Activated CD4-positive, alpha-beta memory T cell treated with anti-CD3 and anti-CD28 coated beads for 36 hours (primary cell): ENCODE measurements at regions not wholly inside any gene's neighbourhood (a gene's known extent, or its start where the extent isn't known, plus 50 kb on each side); places are given as distances from the start of the nearest gene placed in this dataset.
"Not testable (repeated sequence)": the region's sequence is repeated elsewhere in the genome, so short reads cannot be mapped to it uniquely, and the experiment has no call there.

Source experiments
- CTCF ChIA-PET: fragments of 350-600 bp; sonication (Branson Sonifier 250); formaldehyde crosslinking; loops from one replicate; lab custom pipeline; 2021; ENCODE audit warnings: antibody characterized with exemption, inconsistent platforms; lab: Charles Lee
- POLR2A ChIA-PET: fragments of 350-600 bp; sonication (Branson Sonifier 250); formaldehyde crosslinking; loops from one replicate; lab custom pipeline; 2021; ENCODE audit warnings: antibody characterized with exemption; lab: Charles Lee
- DNase-seq: peaks from one replicate; pipeline ENCODE4 v3.0.0-alpha.2; 2020
- H3K27ac Mint-ChIP-seq: one replicate; pipeline ENCODE4 v1.8.0; 2021; ENCODE audit warnings: mixed read lengths
- H3K27me3 Mint-ChIP-seq: one replicate; pipeline ENCODE4 v1.8.0; 2021; ENCODE audit warnings: mixed read lengths
- H3K36me3 Mint-ChIP-seq: one replicate; pipeline ENCODE4 v1.8.0; 2021; ENCODE audit warnings: mixed read lengths
- H3K4me1 Mint-ChIP-seq: one replicate; pipeline ENCODE4 v1.8.0; 2021; ENCODE audit warnings: low read depth, mixed read lengths
- H3K4me3 Mint-ChIP-seq: one replicate; pipeline ENCODE4 v1.8.0; 2021; ENCODE audit warnings: mild to moderate bottlenecking, mixed read lengths
- H3K9me3 Mint-ChIP-seq: one replicate; pipeline ENCODE4 v1.8.0; 2021; ENCODE audit warnings: mixed read lengths
- intact Hi-C: fragments of 100-400 bp; cut with micrococcal nuclease; formaldehyde crosslinking; loops from one replicate; pipeline ENCODE4 v1.15.1; 2023

- POLR2A ChIA-PET: no interaction called here
- Mint-ChIP-seq H3K27me3 (no peaks in the 10 kb centered on the region), H3K36me3 (peaks cover 7% of the 10 kb centered on the region), H3K27ac (no peak overlapping the region), H3K9me3 (no peaks in the 10 kb centered on the region), H3K4me3 (no peak overlapping the region), H3K4me1 (no peaks in the 10 kb centered on the region)
- intact Hi-C loops: no loop called here
- CTCF ChIA-PET: no interaction called here
- no peak for DNase-seq
Observed at GRCh38 chr16:27627136-27627535, 77.2 kb downstream of the KATNIP start.

GRCh38 chr16:27628241-27628942 lies 78.4 kb downstream of the KATNIP start:
- POLR2A ChIA-PET: no interaction called here
- Mint-ChIP-seq H3K36me3 (peaks cover 8% of the 10 kb centered on the region), H3K27ac (no peak overlapping the region), H3K4me3 (no peak overlapping the region), H3K27me3 (no peaks in the 10 kb centered on the region), H3K4me1 (no peaks in the 10 kb centered on the region), H3K9me3 (no peaks in the 10 kb centered on the region)
- CTCF ChIA-PET: interaction anchor here (1.5 kb wide), 1 partner anchor 12 kb away, joined by 7 read pairs; no protein-coding TSS in a partner anchor
- DNase-seq: no peak
- intact Hi-C loops: no loop called here

- H3K9me3 Mint-ChIP-seq, H3K27me3 Mint-ChIP-seq, H3K4me3 Mint-ChIP-seq, intact Hi-C loops, POLR2A ChIA-PET, H3K27ac Mint-ChIP-seq, H3K4me1 Mint-ChIP-seq, H3K36me3 Mint-ChIP-seq, DNase-seq: not testable (repeated sequence)
- CTCF ChIA-PET: interaction anchor here (1.5 kb wide), 1 partner anchor 11 kb away, joined by 7 read pairs; no protein-coding TSS in a partner anchor
Observed at GRCh38 chr16:27628943-27629462, 79.1 kb downstream of the KATNIP start.

GRCh38 chr16:27632216-27632615 lies 82.3 kb downstream of the KATNIP start:
- Mint-ChIP-seq H3K4me3 (no peak overlapping the region), H3K9me3 (no peaks in the 10 kb centered on the region), H3K36me3 (peaks cover 11% of the 10 kb centered on the region), H3K4me1 (no peaks in the 10 kb centered on the region), H3K27me3 (no peaks in the 10 kb centered on the region), H3K27ac (no peak overlapping the region)
- POLR2A ChIA-PET: no interaction called here
- intact Hi-C loops: no loop called here
- DNase-seq: no peak
- CTCF ChIA-PET: no interaction called here

GRCh38 chr16:27633221-27633620 lies 83.3 kb downstream of the KATNIP start:
- Mint-ChIP-seq H3K4me3 (no peak overlapping the region), H3K27me3 (no peaks in the 10 kb centered on the region), H3K9me3 (no peaks in the 10 kb centered on the region), H3K27ac (no peak overlapping the region), H3K36me3 (peaks cover 11% of the 10 kb centered on the region), H3K4me1 (no peaks in the 10 kb centered on the region)
- DNase-seq: no peak
- POLR2A ChIA-PET: no interaction called here
- CTCF ChIA-PET: no interaction called here
- intact Hi-C loops: no loop called here

- ChIA-PET CTCF (no interaction called here), POLR2A (no interaction called here)
- Mint-ChIP-seq H3K9me3 (no peaks in the 10 kb centered on the region), H3K4me1 (no peaks in the 10 kb centered on the region), H3K4me3 (no peak overlapping the region), H3K36me3 (peaks cover 11% of the 10 kb centered on the region), H3K27ac (no peak overlapping the region), H3K27me3 (no peaks in the 10 kb centered on the region)
- intact Hi-C loops: no loop called here
- DNase-seq: no peak
Observed at GRCh38 chr16:27633721-27634120, 83.8 kb downstream of the KATNIP start.

GRCh38 chr16:27634779-27635178 lies 84.8 kb downstream of the KATNIP start:
- H3K36me3 Mint-ChIP-seq: peaks cover 11% of the 10 kb centered on the region
- no peaks in the 10 kb centered on the region for H3K9me3 Mint-ChIP-seq
- H3K4me3 Mint-ChIP-seq: no peak overlapping the region
- no peak for DNase-seq
- intact Hi-C loops: no loop called here
- H3K27me3 Mint-ChIP-seq: no peaks in the 10 kb centered on the region
- no peak overlapping the region for H3K27ac Mint-ChIP-seq
- POLR2A ChIA-PET: no interaction called here
- CTCF ChIA-PET: no interaction called here
- H3K4me1 Mint-ChIP-seq: no peaks in the 10 kb centered on the region

- H3K9me3 Mint-ChIP-seq: no peaks in the 10 kb centered on the region
- no peak for DNase-seq
- ChIA-PET POLR2A (no interaction called here), CTCF (interaction anchor here (0.8 kb wide), 1 partner anchor 434 kb away, joined by 3 read pairs; no protein-coding TSS in a partner anchor)
- H3K36me3 Mint-ChIP-seq: peaks cover 12% of the 10 kb centered on the region
- intact Hi-C loops: no loop called here
- H3K4me3 Mint-ChIP-seq: no peak overlapping the region
- no peaks in the 10 kb centered on the region for H3K27me3 Mint-ChIP-seq
- H3K4me1 Mint-ChIP-seq: no peaks in the 10 kb centered on the region
- H3K27ac Mint-ChIP-seq: no peak overlapping the region
Observed at GRCh38 chr16:27636453-27637240, 86.7 kb downstream of the KATNIP start.

- H3K9me3 Mint-ChIP-seq: no peaks in the 10 kb centered on the region
- no peaks in the 10 kb centered on the region for H3K4me1 Mint-ChIP-seq
- H3K27ac Mint-ChIP-seq: no peak overlapping the region
- intact Hi-C loops: no loop called here
- no peaks in the 10 kb centered on the region for H3K27me3 Mint-ChIP-seq
- DNase-seq: no peak
- ChIA-PET POLR2A (no interaction called here), CTCF (interaction anchor here (0.6 to 1.6 kb wide), 4 partner anchors 9 to 432 kb away, joined by 3 to 8 read pairs (median 6); no protein-coding TSS in a partner anchor)
- H3K36me3 Mint-ChIP-seq: peaks cover 9% of the 10 kb centered on the region
- H3K4me3 Mint-ChIP-seq: no peak overlapping the region
Observed at GRCh38 chr16:27638833-27639560, 89.1 kb downstream of the KATNIP start.

GRCh38 chr16:27639561-27640276 lies 89.8 kb downstream of the KATNIP start:
- peak; percentile 36 for DNase-seq
- ChIA-PET POLR2A (no interaction called here), CTCF (interaction anchor here (0.6 to 1.6 kb wide), 8 partner anchors 10 to 431 kb away, joined by 3 to 8 read pairs (median 4); no protein-coding TSS in a partner anchor)
- Mint-ChIP-seq H3K27me3 (no peaks in the 10 kb centered on the region), H3K9me3 (no peaks in the 10 kb centered on the region), H3K4me1 (no peaks in the 10 kb centered on the region), H3K4me3 (no peak overlapping the region), H3K36me3 (peaks cover 12% of the 10 kb centered on the region), H3K27ac (no peak overlapping the region)
- intact Hi-C loops: loop anchor here (5.0 kb wide), 1 partner anchor 228 kb away; no protein-coding TSS in a partner anchor

GRCh38 chr16:27640277-27640600 lies 90.3 kb downstream of the KATNIP start:
- ChIA-PET CTCF (interaction anchor here (0.6 to 1.6 kb wide), 7 partner anchors 10 to 430 kb away, joined by 3 to 8 read pairs (median 3); no protein-coding TSS in a partner anchor), POLR2A (no interaction called here)
- Mint-ChIP-seq H3K4me3 (no peak overlapping the region), H3K36me3 (peaks cover 12% of the 10 kb centered on the region), H3K4me1 (no peaks in the 10 kb centered on the region), H3K9me3 (no peaks in the 10 kb centered on the region), H3K27ac (no peak overlapping the region), H3K27me3 (no peaks in the 10 kb centered on the region)
- DNase-seq: no peak
- intact Hi-C loops: loop anchor here (5.0 kb wide), 1 partner anchor 227 kb away; no protein-coding TSS in a partner anchor
